A673 (cell line): ENCODE measurements at regions not wholly inside any gene's neighbourhood (a gene's known extent, or its start where the extent isn't known, plus 50 kb on each side); places are given as distances from the start of the nearest gene placed in this dataset.

Experiments used
- CTCF ChIP-seq: fragments of 300-800, 200-600 bp; sonication (generic); conservative IDR thresholded peaks from 2 replicates; pipeline ENCODE4 v1.5.1; 2017; ENCODE audit warnings: low read depth, mild to moderate bottlenecking, antibody characterized with exemption, low read length, moderate library complexity, mixed read lengths
- EZH2 ChIP-seq: fragments of 200-600 bp; sonication (generic); IDR thresholded peaks from 2 replicates; pipeline ENCODE4 v1.6.1; 2017; ENCODE audit warnings: borderline replicate concordance, low read depth, mild to moderate bottlenecking, mixed read lengths, antibody characterized with exemption, low read length; ENCODE audit not compliant: poor library complexity, severe bottlenecking

- TF ChIP-seq CTCF, result no peak
- TF ChIP-seq EZH2, result no peak
Observed at GRCh38 chr1:86648255-86648654, 56.1 kb upstream of the SH3GLB1 start.
